HG03103 (cell line): ENCODE measurements at regions not wholly inside any gene's neighbourhood (a gene's known extent, or its start where the extent isn't known, plus 50 kb on each side); places are given as distances from the start of the nearest gene placed in this dataset.

Source experiments
- ATAC-seq: cut with Tn5 transposase; IDR thresholded peaks from one replicate; pipeline ENCODE4 v1.9.1; 2021; ENCODE audit warnings: low read depth; ENCODE audit not compliant: unreplicated experiment

DNA sequence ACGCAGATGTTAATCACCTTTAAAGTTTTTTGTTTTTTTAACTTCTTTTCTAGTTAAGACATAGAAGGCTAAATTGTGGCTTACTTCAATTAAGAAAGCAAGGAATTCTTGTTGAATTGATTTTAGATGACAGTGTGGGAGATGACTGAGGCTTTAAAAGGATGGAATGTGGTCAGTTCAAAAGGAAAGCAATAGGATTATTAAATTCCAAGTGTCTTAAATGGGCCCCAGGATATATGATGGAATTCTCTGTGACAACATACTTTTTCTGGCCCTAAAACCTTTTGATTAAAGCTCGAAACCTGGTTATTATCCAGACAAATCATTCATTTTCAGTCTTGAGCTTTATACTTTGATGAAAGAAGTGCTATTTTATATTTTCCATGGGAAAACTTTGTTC is 179.0 kb upstream of the TMEFF2 start:
- no peak for ATAC-seq

DNA sequence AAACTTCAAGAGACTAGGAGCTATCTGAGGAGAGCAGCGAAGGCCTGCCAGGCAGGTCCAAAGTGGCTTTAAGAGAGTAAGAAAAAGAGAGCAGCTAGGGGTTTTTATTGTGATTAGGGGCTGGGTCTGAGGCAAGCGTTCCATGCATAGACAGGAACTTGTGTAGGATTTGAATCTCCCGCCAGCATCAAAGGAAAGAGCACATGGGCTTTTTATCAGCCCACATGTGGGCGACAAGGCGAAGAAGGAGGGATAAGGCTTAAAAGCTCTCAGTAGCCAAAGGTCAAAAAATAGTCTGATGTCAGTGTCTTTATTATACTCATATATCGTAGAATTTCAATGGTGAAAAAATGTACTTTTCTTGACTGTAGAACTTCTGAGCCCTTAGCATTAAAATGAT is 178.5 kb upstream of the TMEFF2 start:
- ATAC-seq: no peak

GRCh38 chr2:192369969-192370368 is 175.2 kb upstream of the TMEFF2 start:
- no peak for ATAC-seq

GRCh38 chr2:192357217-192357616 is 162.5 kb upstream of the TMEFF2 start:
- no peak for ATAC-seq

GRCh38 chr2:192354512-192355244 is 159.9 kb upstream of the TMEFF2 start:
- no peak for ATAC-seq

DNA sequence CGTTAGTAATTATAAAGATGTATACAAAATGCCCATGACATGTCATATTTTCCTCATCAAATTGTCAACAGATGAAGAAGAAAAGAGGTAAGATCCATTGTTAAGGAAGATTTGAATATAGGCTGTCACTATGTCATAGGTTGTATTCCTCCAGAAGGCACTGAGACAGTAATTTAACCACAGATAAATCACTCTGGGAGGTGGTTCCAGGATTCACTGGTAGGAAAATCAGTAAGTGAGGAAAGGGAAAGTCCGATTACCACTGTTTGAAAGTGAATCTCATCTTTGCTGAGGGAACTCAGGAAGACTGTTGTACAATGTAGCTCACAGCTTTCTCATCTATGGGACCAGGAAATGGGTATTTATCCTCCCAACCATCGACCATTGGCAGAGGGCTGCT is 152.8 kb upstream of the TMEFF2 start:
- no peak for ATAC-seq

DNA sequence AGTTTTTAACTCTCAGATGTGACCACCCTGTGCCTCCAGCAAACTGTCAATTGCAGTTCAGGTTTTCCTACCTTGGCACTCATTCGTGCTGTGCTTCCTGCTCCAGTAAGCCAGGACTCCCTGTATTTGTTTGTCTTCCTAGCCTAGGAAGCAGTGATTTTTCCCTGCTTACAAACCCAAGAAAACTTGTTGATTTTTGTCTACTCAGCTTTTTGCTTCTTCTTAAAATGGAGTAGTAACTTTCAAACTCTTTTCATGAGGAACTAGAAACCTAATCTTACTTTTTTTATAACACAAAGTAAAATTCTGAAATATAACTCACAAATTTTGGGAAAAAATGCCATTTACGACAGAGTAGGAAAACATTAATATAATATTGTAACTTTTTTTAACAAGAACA is 150.6 kb upstream of the TMEFF2 start:
- ATAC-seq: no peak

DNA sequence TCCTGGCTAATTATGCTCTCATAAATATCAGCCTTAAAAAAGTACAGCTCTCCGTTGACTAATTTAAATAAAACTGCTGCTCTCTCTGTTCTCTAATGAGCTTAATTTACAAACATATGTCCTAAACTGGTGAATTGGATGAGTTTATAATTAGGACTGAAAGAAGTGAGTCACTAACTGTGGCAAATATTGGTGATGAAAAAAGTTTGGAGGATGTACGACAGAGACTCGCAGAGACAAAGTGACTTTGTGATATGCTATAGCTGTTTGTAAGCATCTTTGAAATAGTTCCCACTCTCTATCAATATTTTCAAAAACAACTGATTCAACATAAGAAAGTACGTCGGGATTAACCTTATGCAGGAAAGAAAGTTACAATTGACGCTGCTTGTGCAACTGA is 138.9 kb upstream of the TMEFF2 start:
- ATAC-seq: no peak

DNA sequence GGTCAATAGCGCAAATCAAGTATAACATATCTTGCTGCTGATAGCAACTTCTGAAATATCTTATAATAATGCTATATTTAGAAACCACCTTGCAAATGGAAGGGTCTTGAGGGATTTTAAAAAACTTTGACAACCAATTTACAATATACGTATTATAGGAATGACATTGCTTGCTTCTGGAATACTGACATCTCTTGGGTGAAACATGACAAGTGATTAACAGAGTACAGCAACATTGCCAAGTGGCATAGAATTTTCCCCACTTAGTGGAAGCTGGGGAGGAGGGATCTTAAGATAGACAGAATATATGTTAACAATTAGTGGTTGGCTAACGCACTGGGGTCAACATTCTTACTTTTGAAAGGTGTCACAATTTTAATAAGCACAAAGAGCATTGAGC is 133.6 kb upstream of the TMEFF2 start:
- no peak for ATAC-seq

GRCh38 chr2:192327576-192327975 is 132.8 kb upstream of the TMEFF2 start:
- no peak for ATAC-seq

DNA sequence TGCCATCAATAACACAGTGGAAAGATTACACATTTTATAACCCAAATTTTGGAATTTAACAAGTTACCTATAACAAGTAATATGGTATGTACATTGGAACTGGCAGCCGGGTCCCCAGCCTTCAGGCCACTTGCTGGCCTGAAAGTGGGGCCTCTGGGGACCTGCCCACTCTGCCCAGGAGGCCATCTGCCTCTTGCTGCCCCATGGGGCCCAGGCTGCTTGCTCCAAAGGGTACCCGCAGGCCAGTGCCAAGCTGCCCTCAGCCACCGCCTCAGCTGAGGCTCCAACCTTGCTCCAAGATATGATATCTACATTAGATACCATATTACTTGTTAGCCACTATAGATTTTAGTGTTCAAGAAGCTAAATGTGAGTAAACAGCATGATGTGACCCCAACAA is 120.8 kb upstream of the TMEFF2 start:
- ATAC-seq: no peak

GRCh38 chr2:192314800-192315481 is 120.2 kb upstream of the TMEFF2 start:
- no peak for ATAC-seq

DNA sequence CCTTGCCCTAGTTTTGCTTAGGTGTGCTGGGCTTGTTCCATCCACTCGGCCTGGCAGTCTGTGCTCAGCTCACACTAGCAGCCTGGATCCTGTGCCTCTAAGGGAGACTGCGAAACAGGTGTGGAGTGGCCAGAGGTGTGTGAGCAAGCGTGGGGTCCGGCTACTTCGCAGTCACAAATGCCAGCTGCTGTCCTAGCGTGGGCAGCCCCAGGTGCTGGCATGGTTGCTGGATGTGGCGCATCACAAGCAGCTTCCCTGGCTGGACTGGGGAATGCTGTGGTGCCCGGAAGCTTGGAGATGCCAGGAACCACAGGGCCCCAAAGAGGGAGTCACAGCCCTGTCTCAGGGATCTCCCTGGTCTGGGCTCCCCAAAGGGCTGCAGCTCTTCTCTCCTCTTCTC is 119.0 kb upstream of the TMEFF2 start:
- no peak for ATAC-seq

- ATAC-seq: no peak
Measured at GRCh38 chr2:192311701-192312460, 117.1 kb upstream of the TMEFF2 start.

- no peak for ATAC-seq
Measured at GRCh38 chr2:192307530-192307929, 112.8 kb upstream of the TMEFF2 start.

DNA sequence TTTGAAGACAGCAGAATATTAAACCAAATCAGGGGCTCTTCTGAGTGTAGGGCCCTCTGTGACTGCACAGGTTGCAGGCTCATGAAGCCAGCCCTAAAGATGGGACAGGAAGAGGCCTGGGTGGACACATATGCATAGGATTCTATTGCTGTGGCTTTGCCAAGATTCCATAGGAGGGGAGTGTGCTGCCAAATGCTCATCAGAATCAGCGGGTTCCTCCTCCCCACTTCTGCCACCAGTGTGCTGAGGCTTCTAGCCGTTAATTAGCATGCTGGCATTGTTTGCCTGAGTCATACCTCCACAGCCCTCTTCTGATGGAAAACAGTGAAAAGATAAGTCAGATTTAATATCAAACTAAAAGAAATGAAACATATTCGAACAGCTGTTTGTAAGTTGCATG is 103.9 kb upstream of the TMEFF2 start:
- no peak for ATAC-seq

DNA sequence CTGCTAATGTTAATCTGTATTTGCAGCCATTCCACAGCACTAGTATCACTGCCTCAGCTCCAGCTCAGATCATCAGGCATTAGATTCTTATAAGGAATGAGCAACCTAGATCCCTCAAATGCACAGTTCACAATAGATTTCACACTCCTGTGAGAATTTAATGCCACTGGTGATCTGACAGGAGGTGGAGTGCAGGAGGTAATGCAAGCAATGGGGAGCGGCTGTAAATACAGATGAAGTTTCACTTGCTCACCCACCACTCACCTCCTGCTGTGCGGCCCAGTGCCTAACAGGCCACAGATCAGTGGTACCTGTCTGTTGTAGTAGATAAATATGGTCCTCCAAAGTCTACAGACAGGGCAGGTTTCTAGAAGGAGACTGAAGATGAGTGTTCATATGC is 97.7 kb upstream of the TMEFF2 start:
- no peak for ATAC-seq

DNA sequence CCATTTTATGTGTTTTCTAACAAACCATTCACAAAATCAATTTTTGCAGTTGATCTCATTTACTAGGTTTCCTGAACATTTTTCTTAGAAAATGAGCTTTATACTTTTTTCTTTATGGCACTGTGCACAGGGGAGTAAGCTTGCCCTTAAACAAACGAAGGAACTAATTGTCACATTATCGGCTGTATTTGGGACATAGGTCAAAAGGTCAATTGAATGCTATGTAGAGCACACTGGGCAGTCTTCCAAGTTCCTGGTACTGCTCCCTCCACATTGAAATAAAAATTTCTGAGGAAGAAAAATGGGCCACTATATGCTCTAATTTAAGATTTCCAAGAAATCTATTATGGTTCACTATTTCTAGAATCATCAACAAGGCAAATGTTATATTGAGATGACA is 93.6 kb upstream of the TMEFF2 start:
- ATAC-seq: no peak

DNA sequence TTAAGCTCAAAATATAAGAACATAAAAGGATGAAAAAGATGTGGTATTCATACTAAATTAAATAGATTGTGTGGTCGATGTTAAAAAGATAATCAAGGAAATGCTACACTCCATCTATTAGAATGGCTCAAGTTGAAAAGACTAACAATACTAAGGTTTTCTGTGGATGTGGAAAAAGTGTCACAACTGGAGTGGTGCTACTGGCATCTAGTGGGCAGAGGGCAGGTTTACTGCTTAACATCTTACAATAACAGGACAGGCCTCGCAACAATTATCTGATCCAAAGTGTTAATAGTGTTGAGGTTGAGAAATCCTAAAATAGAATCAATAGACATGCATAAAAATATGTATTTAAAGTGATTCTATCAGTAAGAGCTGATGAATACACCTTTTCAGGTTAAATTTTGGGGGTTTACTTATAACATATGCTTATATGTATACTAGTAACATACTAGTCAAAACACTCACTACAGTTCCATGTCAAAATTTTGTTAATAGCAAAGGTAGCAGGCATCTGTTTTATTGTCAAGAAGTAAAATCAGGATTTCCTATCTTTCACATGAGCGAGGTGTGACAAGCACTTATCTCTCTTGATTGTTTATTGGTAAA is 91.5 kb upstream of the TMEFF2 start:
- ATAC-seq: no peak

DNA sequence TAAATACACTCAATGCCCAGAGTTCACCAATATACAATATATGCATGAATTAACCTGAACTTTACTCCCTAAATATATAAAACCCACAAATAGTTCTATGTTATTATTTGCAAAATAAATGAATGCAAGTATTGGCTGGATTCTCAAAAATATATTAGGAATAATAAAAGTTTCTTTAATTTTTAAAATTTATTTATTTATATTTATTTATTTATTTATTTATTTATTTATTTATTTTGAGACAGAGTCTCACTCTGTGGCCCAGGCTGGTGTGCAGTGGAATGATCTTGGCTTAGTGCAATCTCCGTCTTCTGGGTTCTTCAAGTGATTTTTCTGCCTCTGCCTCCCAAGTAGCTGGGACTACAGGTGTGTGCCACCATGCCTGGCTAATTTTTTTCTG is 88.7 kb upstream of the TMEFF2 start:
- ATAC-seq: no peak

DNA sequence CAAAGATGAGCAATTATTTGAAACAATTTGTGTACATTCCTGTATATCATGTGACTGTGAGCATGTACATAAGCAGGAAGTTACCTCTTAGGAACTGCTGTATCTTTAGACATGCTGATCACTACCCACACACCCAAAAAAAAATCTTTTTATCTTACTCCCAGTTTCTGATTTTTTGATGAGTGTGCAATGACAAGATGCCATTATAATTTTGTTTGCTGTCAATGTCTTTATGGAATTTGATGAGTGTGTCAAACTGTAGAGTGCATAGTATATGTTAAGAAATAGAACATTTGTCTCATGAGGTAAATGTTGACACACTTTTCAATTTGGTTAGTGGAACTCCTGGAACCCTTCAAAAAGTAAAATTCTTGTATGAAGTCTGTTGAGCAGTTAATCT is 84.0 kb upstream of the TMEFF2 start:
- no peak for ATAC-seq
